ENCODE measurements at regions not wholly inside any gene's neighbourhood (a gene's known extent, or its start where the extent isn't known, plus 50 kb on each side); places are given as distances from the start of the nearest gene placed in this dataset.
"Not testable (repeated sequence)": the region's sequence is repeated elsewhere in the genome, so short reads cannot be mapped to it uniquely, and the experiment has no call there.

- no peak for DNase-seq (ENCODE audit: low spot score)
These were observed 631.5 kb upstream of the TLE4 start for GRCh38 chr9:78940121-78940855.

- DNase-seq (ENCODE audit: low spot score), result no peak
These were observed 617.5 kb upstream of the TLE4 start for GRCh38 chr9:78954286-78954685.

- no peak for DNase-seq (ENCODE audit: low spot score)
These were observed 612.9 kb upstream of the TLE4 start for GRCh38 chr9:78958892-78959291.

GRCh38 chr9:78962156-78962555 is 609.6 kb upstream of the TLE4 start:
- no peak for DNase-seq (ENCODE audit: low spot score)

GRCh38 chr9:78963911-78964310 is 607.9 kb upstream of the TLE4 start:
- no peak for DNase-seq (ENCODE audit: low spot score)

- no peak for DNase-seq (ENCODE audit: low spot score)
These were observed 604.1 kb upstream of the TLE4 start for GRCh38 chr9:78967596-78968217.

GRCh38 chr9:78970375-78970774 is 601.4 kb upstream of the TLE4 start:
- no peak for DNase-seq (ENCODE audit: low spot score)

- DNase-seq (ENCODE audit: low spot score), result no peak
These were observed 600.2 kb upstream of the TLE4 start for GRCh38 chr9:78971540-78971939.

GRCh38 chr9:78972303-78972999 is 599.3 kb upstream of the TLE4 start:
- no peak for DNase-seq (ENCODE audit: low spot score)

GRCh38 chr9:78973907-78974306 is 597.9 kb upstream of the TLE4 start:
- no peak for DNase-seq (ENCODE audit: low spot score)

GRCh38 chr9:78982849-78983248 is 588.9 kb upstream of the TLE4 start:
- DNase-seq (ENCODE audit: low spot score), result no peak

GRCh38 chr9:78985084-78985738 is 586.6 kb upstream of the TLE4 start:
- no peak for DNase-seq (ENCODE audit: low spot score)

- DNase-seq (ENCODE audit: low spot score), result no peak
These were observed 585.3 kb upstream of the TLE4 start for GRCh38 chr9:78986446-78986845.

GRCh38 chr9:78989031-78989658 is 582.6 kb upstream of the TLE4 start:
- no peak for DNase-seq (ENCODE audit: low spot score)

- DNase-seq (ENCODE audit: low spot score), result no peak
These were observed 577.3 kb upstream of the TLE4 start for GRCh38 chr9:78994471-78994870.

- DNase-seq (ENCODE audit: low spot score), result not testable (repeated sequence)
These were observed 576.8 kb upstream of the TLE4 start for GRCh38 chr9:78994974-78995373.

- no peak for DNase-seq (ENCODE audit: low spot score)
These were observed 574.5 kb upstream of the TLE4 start for GRCh38 chr9:78997296-78997695.

- no peak for DNase-seq (ENCODE audit: low spot score)
These were observed 571.3 kb upstream of the TLE4 start for GRCh38 chr9:79000230-79001002.

- DNase-seq (ENCODE audit: low spot score), result no peak
These were observed 570.8 kb upstream of the TLE4 start for GRCh38 chr9:79001012-79001411.

GRCh38 chr9:79003514-79003913 is 568.3 kb upstream of the TLE4 start:
- no peak for DNase-seq (ENCODE audit: low spot score)

GRCh38 chr9:79004032-79004431 is 567.7 kb upstream of the TLE4 start:
- DNase-seq (ENCODE audit: low spot score), result no peak
